ENCODE measurements at regions not wholly inside any gene's neighbourhood (a gene's known extent, or its start where the extent isn't known, plus 50 kb on each side); places are given as distances from the start of the nearest gene placed in this dataset.

DNA sequence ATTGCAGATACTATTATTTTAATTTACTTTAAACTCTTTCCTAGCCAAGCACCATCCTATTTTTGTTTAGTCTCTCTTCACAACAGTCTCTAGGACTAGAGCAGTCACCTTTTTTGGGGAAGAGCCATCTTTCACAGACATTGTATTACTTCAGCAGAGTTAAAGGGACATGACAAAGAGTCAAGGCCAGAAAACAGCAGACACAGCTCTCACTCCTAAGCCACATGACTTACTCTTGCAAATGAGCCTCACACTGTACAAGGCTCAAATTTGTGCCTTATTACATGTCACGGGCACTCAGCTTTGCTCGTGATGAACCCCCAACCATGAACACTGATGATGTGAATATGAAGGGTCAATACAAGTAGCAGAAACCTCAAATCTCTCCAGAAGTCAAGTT lies 104.3 kb downstream of the ZNF608 start:
- TF ChIP-seq POLR2A (IDR thresholded peaks at IDR 0.05), result no peak
- TF ChIP-seq, protein P1, sequence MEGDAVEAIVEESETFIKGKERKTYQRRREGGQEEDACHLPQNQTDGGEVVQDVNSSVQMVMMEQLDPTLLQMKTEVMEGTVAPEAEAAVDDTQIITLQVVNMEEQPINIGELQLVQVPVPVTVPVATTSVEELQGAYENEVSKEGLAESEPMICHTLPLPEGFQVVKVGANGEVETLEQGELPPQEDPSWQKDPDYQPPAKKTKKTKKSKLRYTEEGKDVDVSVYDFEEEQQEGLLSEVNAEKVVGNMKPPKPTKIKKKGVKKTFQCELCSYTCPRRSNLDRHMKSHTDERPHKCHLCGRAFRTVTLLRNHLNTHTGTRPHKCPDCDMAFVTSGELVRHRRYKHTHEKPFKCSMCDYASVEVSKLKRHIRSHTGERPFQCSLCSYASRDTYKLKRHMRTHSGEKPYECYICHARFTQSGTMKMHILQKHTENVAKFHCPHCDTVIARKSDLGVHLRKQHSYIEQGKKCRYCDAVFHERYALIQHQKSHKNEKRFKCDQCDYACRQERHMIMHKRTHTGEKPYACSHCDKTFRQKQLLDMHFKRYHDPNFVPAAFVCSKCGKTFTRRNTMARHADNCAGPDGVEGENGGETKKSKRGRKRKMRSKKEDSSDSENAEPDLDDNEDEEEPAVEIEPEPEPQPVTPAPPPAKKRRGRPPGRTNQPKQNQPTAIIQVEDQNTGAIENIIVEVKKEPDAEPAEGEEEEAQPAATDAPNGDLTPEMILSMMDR (IDR thresholded peaks at IDR 0.05), result no peak
